Natural killer cell (primary cell): ENCODE measurements at regions not wholly inside any gene's neighbourhood (a gene's known extent, or its start where the extent isn't known, plus 50 kb on each side); places are given as distances from the start of the nearest gene placed in this dataset.
"Not testable (repeated sequence)": the region's sequence is repeated elsewhere in the genome, so short reads cannot be mapped to it uniquely, and the experiment has no call there.

Source experiments
- ATAC-seq, 3 donors: fragments of 150-1000 bp in 2 of 3; fragments of 200-7000 bp in 1 of 3; cut with Tn5 transposase; 1 replicate in 1 of 3; 2 replicates in 2 of 3; pipeline ENCODE4 v1.10.0; 2021; ENCODE audit warnings: mild to moderate bottlenecking in 2 of 3, moderate library complexity in 2 of 3
- DNase-seq, 2 donors: peaks; one replicate each; pipeline versions ENCODE4 v3.0.0 to v3.0.0-alpha.2; 2013 to 2021; ENCODE audit warnings: mixed read lengths in 1 of 2
- H3K27ac ChIP-seq: one replicate; pipeline ENCODE4 v1.5.1; 2013; ENCODE audit warnings: mild to moderate bottlenecking, low read length
- H3K27me3 ChIP-seq: one replicate; pipeline ENCODE4 v1.6.1; 2013; ENCODE audit warnings: low read length; ENCODE audit not compliant: control insufficient read depth, insufficient read depth
- H3K36me3 ChIP-seq: one replicate; pipeline ENCODE4 v1.6.1; 2013; ENCODE audit warnings: low read length; ENCODE audit not compliant: control insufficient read depth, insufficient read depth
- H3K4me1 ChIP-seq: one replicate; pipeline ENCODE4 v1.6.1; 2013; ENCODE audit warnings: low read length; ENCODE audit not compliant: control insufficient read depth, insufficient read depth
- H3K4me3 ChIP-seq: one replicate; pipeline ENCODE4 v1.5.1; 2013; ENCODE audit warnings: low read length
- H3K9me3 ChIP-seq: one replicate; pipeline ENCODE4 v1.6.1; 2013; ENCODE audit warnings: low read length; ENCODE audit not compliant: control insufficient read depth, insufficient read depth
- H3K27ac Mint-ChIP-seq, 2 donors: one replicate each; pipeline ENCODE4 v1.8.0; 2022; ENCODE audit warnings: mild to moderate bottlenecking in 2 of 2, mixed read lengths in 2 of 2, moderate library complexity in 1 of 2
- H3K27me3 Mint-ChIP-seq, 2 donors: one replicate each; pipeline ENCODE4 v1.8.0; 2022; ENCODE audit warnings: low read depth in 2 of 2, mixed read lengths in 2 of 2
- H3K36me3 Mint-ChIP-seq: one replicate; pipeline ENCODE4 v1.8.0; 2022; ENCODE audit warnings: mixed read lengths
- H3K4me1 Mint-ChIP-seq, 2 donors: one replicate each; pipeline ENCODE4 v1.8.0; 2022; ENCODE audit warnings: mixed read lengths in 2 of 2
- H3K4me3 Mint-ChIP-seq: one replicate; pipeline ENCODE4 v1.8.0; 2022; ENCODE audit warnings: mild to moderate bottlenecking, moderate library complexity, mixed read lengths
- H3K9me3 Mint-ChIP-seq, 2 donors: one replicate each; pipeline ENCODE4 v1.8.0; 2022; ENCODE audit warnings: mixed read lengths in 2 of 2
- CTCF ChIP-seq: fragments of 200-600 bp; IDR thresholded peaks from one replicate; pipeline ENCODE4 v1.8.0; 2022; ENCODE audit warnings: antibody characterized with exemption
- WGBS: methylation state at CpG from one replicate; pipeline ENCODE4 v1.1.7; 2013; ENCODE audit warnings: missing lambda C conversion rate; ENCODE audit not compliant: insufficient coverage; 5-methylcytosine and 5-hydroxymethylcytosine counted together
- intact Hi-C: fragments of 100-400 bp; cut with micrococcal nuclease; formaldehyde crosslinking; loops from one replicate; pipeline ENCODE4 v1.14.2; 2022

DNA sequence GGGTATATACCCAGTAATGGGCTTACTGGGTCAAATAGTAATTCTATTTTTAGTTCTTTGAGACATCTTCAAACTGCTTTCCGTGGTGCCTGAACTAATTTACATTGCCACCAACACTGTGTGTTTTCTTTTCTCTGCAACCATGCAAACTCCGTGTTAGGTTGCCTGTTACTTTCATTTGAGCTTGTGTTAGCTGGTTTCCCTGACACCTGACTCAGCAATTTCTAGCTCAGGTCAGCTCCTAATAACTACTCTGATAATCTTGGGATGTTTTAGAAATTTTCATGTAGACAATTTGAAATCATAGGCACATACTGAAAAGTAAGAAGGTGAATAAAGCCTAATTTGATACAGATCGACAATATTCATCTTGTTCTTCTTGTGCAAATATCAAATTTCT, 132.3 kb downstream of the ADCYAP1 start:
- Mint-ChIP-seq H3K27me3 (no peaks in the 10 kb centered on the region), H3K4me1 (no peaks in the 10 kb centered on the region), H3K9me3 (peaks cover 2% of the 10 kb centered on the region in 2 donors), H3K27ac (no peak overlapping the region), H3K4me3 (no peak overlapping the region), H3K36me3 (no peaks in the 10 kb centered on the region)
- Histone ChIP-seq H3K27me3 (no peaks in the 10 kb centered on the region), H3K9me3 (no peaks in the 10 kb centered on the region), H3K36me3 (no peaks in the 10 kb centered on the region), H3K4me3 (no peak overlapping the region), H3K4me1 (no peaks in the 10 kb centered on the region), H3K27ac (no peak overlapping the region)
- 15% methylated on average over 2 of the region's 3 CpGs for WGBS
- DNase-seq (no peak), ATAC-seq (no peak)
- intact Hi-C loops, result no loop called here
- no peak for TF ChIP-seq CTCF

DNA sequence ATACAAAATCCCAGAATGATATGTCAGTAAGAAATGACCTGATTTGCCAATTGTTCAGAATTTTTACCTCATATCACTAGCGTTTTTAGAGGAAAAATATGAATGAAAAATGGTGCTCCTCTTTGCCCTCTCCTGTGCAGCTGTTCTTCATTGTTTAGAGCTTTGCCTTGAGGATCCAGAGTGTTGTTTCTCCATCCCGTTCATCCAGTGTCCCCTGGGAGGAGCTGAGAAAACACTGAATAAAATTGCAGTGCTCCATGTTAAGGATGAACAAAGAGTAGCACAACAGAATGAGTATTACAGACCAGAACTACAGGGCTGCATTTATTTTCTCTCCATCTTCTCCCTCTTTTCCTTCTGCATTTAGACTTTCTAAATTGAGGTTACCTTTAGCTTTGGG, 133.1 kb downstream of the ADCYAP1 start:
- Mint-ChIP-seq H3K4me1 (no peaks in the 10 kb centered on the region), H3K27me3 (no peaks in the 10 kb centered on the region), H3K4me3 (no peak overlapping the region), H3K36me3 (no peaks in the 10 kb centered on the region), H3K27ac (no peak overlapping the region), H3K9me3 (peaks cover 2 to 5% of the 10 kb centered on the region in 2 donors)
- DNase-seq (no peak), ATAC-seq (no peak)
- no peak for TF ChIP-seq CTCF
- no peak overlapping the region for H3K4me3 ChIP-seq
- no peak overlapping the region for H3K27ac ChIP-seq
- 71% methylated on average over 1 of the region's 2 CpGs for WGBS
- intact Hi-C loops, result no loop called here
- no peaks in the 10 kb centered on the region for H3K36me3 ChIP-seq
- H3K27me3 ChIP-seq, result no peaks in the 10 kb centered on the region
- H3K9me3 ChIP-seq, result no peaks in the 10 kb centered on the region
- H3K4me1 ChIP-seq, result no peaks in the 10 kb centered on the region

- WGBS, result 92% methylated on average over 7 of the region's 7 CpGs
- no peaks in the 10 kb centered on the region for H3K36me3 ChIP-seq
- no peak overlapping the region for H3K4me3 ChIP-seq
- Mint-ChIP-seq H3K36me3 (no peaks in the 10 kb centered on the region), H3K9me3 (peaks cover 3 to 4% of the 10 kb centered on the region in 2 donors), H3K4me3 (no peak overlapping the region), H3K27ac (no peak overlapping the region), H3K27me3 (no peaks in the 10 kb centered on the region), H3K4me1 (no peaks in the 10 kb centered on the region)
- H3K27ac ChIP-seq, result no peak overlapping the region
- no peak for TF ChIP-seq CTCF
- DNase-seq, result no peak
- no peaks in the 10 kb centered on the region for H3K4me1 ChIP-seq
- H3K27me3 ChIP-seq, result no peaks in the 10 kb centered on the region
- H3K9me3 ChIP-seq, result no peaks in the 10 kb centered on the region
- intact Hi-C loops, result no loop called here
- ATAC-seq, result no peak
These were observed 134.8 kb downstream of the ADCYAP1 start for GRCh38 chr18:1039421-1039820.

DNA sequence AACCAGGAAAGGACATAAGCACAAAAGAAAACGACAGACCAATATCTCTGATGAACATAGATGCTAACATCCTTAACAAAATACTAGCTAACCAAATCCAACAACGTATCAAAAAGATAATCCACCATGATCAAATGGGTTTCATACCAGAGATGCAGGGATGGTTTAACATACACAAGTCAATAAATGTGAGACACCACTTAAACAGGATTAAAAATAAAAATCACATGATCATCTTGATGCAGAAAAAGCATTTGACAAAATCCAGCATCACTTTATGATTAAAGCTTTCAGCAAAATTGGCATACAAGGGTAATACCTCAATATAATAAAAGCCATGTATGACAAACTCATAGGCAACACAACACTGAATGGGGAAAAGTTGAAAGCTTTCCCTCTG, 138.4 kb downstream of the ADCYAP1 start:
- ATAC-seq, H3K4me3 Mint-ChIP-seq, H3K27me3 Mint-ChIP-seq, H3K27ac Mint-ChIP-seq, H3K9me3 ChIP-seq, DNase-seq, H3K36me3 ChIP-seq, H3K27ac ChIP-seq, H3K27me3 ChIP-seq, H3K4me1 Mint-ChIP-seq, H3K4me1 ChIP-seq, H3K4me3 ChIP-seq, H3K36me3 Mint-ChIP-seq, H3K9me3 Mint-ChIP-seq, intact Hi-C loops: not testable (repeated sequence)
- WGBS, result 88% methylated on average over 2 of the region's 2 CpGs
